GM18519 (cell line): ENCODE measurements at regions not wholly inside any gene's neighbourhood (a gene's known extent, or its start where the extent isn't known, plus 50 kb on each side); places are given as distances from the start of the nearest gene placed in this dataset.
"Not testable (repeated sequence)": the region's sequence is repeated elsewhere in the genome, so short reads cannot be mapped to it uniquely, and the experiment has no call there.

Experiments
- ATAC-seq: cut with Tn5 transposase; IDR thresholded peaks from one replicate; pipeline ENCODE4 v1.9.1; 2021; ENCODE audit warnings: mild to moderate bottlenecking, moderate library complexity; ENCODE audit not compliant: unreplicated experiment, low FRiP score

DNA sequence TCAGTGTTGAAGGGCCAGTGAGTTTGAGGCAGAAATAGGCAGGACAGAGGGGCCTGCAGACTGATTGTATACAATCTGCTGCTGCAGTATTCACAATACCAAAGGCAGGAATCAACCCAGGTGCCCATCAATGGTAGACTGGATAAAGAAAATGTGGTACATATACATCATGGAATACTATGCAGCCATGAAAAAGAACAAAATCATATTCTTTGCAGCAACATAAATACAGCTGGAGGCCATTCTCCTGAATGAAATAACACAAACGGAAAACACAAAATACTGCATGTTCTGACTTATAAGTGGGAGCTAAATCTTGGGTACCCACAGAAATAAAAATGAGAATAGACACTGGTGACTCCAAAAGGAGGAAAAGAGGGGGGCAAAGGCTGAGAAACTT lies 485.1 kb downstream of the XYLT1 start:
- no peak for ATAC-seq

DNA sequence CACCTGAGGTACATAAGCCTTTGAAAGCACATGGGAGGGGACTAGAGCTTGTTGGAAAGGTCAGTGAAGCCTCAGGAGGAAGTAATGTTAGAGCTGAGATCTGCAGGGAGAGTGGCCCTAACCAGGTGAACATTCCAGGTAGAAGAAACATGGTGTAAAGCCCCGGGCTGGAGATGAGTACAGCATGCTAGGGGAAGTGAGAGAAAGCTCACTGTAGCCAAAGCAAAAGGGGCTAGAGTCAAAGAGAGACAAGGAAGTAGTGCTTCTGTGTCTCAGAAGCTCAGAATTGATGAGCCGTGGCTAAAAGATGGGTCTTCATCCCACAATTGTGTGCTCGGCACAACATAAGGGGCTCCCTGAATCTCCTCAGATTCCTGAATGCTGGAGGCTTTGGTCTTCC lies 481.8 kb downstream of the XYLT1 start:
- no peak for ATAC-seq

DNA sequence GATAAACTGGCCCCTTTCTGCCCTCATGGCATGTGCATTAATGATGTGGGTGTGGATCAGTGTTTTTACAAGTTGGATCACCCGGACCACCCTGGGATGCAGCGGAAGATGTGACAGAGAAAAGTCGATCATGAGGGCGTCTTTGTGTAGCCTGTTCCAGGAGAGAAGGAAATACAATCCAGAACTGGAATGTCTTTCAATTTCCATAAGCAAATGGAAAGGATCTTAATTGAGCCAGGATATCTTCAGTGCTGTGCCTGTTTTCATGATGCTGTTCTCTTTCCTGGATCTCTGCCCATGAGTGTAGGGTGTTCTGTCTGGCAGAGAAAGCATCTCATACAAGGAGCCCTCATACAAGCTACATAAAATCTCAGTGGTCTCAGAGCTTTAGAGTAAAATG lies 481.4 kb downstream of the XYLT1 start:
- ATAC-seq: no peak

DNA sequence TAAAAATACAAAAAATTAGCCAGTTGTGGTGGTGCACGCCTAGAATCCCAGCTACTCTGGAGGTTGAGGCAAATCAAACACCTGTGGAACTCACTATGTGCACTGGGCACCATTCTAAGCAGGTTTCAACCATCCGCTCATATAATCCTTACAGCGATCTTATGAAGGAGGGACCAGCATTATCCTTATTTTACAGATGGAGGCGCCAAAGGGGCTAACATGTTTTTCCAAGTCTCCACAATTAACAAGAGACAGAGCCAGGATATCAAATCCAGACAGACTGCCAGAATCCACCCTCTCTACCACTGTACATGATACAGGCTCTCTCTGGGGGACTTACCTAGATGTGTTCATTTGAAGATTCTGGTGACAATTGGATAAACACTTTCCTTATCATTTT lies 479.0 kb downstream of the XYLT1 start:
- no peak for ATAC-seq

DNA sequence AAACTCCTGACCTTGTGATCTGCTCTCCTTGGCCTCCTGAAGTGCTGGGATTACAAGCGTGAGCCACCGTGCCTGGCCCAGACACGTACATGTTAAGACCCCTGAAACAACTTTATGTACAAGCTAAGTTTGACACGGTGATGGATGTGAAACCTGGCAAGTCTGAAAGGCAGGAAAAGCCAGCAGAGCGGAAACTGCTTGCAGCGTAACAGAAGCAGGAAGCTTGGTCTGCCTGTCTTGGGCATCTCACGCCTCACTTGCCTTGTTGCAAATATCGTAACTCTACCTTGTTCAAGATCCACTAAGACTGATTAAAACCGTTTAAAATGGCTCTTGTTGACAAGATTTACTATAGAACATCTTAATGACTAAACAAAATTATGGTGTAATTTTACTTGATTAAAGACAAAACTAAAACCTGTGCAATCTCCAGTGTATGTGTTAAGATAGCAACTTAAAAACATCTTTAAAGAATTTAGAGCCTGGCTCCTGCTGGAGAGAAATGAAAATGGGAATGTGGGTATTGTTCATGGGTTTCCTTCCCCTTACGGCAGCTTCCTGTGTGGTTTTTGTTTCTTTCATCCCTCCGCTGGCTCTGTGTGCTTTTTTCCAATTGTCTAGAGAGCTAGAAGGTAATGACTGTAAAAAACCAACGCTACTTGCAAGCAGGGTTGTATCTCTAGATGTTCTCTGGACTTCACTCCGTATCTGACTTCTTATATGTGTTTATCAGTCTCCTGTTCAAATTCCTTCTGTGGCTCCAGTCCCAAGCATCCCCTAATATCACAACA lies 477.6 kb downstream of the XYLT1 start:
- ATAC-seq: no peak

DNA sequence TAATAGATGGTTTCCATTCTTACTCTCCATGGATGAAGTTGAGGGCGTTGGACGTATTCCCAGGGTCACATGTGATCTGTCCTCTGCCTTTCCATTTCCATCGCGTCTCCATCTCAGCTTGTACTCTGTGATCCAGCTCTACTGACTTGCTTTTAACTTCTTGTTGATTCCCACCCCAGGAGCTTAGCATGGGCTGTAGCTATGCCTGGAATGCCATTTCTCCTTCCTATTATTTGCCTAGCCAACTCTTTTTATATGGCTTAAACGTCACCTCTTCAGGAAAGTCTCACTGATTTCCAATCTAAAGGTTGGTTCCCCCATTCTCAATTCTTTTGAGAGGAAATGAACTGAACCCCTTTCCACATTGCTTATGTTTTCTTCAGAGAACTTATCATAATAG lies 475.9 kb downstream of the XYLT1 start:
- ATAC-seq: no peak

DNA sequence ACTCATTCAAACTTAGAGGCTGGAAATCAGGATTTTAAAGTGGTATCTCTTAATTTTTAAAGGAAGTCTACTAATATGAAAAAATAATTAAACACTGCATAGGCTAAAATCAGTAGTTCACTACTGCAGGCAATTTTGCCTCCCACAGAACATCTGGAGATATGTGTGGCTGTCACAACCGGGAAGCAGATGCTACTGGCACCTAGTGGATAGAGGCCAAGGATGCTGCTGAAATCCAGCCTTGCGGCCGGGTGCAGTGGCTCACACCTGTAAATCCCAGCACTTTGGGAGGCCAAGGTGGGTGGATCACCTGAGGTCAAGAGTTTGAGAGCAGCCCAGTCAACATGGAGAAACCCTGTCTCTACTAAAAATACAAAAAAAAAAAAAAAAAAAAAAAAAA lies 473.9 kb downstream of the XYLT1 start:
- ATAC-seq: no peak

DNA sequence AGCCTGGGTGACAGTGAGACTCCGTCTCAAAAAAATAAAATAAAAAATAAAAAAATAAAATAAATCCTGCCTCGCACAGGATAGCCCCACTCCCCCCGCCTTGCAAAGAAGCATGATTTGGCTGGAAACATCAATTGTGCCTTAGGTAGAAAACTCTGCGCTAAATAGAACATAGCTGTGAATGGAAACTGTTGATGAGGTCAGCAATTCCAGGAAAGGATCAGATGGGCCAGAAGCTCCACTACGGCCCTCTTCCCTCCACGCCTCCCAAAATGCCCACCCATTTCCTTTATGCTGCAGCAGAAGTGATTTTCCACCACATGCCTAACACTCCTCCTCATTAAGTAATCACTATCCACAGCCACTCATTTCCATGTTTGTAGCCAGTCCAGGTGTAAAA lies 473.4 kb downstream of the XYLT1 start:
- ATAC-seq: no peak

DNA sequence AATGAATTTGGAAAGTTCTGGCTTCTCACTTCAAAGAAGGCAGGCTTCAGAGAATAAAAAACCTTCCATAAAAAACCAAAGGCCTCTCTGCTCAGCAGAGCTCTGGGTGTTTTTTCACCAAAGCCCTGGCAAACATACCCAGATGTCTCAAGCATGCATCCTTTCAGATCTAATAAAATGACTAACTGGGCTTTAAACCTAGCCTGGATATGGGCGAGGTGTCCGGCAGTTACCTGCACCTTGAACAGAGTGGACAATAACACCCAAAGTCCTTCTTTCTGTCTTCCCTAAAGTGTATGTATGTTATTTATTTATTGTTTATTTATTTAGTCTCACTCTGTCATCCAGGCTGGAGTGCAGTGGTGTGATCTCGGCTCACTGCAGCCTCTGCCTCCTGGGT lies 469.3 kb downstream of the XYLT1 start:
- no peak for ATAC-seq

DNA sequence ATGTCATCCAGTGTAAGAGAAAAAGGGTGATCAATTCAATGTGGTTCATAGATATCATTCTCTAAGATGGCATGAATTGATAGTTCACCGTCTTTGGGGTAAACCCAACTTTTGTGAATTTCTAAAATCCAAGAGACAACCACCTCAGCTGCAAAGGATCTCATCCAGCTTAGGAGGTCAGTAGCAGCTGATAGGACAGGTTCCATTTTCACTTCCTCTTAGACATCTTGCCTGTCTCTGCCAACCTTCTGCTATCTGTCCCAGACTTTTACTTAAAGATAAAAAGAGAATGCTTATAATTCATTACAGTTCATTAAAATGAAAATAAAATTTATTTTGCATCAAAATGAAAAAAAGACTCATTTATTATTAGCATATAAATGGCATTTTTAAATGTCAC lies 468.2 kb downstream of the XYLT1 start:
- no peak for ATAC-seq

DNA sequence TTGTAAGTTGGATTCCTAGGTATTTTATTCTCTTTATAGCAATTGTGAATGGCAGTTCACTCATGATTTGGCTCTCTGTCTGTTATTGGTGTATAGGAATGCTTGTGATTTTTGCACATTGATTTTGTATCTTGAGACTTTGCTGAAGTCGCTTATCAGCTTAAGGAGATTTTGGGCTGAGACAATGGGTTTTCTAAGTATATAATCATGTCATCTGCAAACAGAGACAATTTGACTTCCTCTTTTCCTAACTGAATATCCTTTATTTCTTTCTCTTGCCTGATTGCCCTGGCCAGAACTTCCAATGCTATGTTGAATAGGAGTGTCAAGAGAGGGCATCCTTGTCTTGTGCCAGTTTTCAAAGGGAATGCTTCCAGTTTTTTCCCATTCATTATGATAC lies 464.8 kb downstream of the XYLT1 start:
- not testable (repeated sequence) for ATAC-seq

DNA sequence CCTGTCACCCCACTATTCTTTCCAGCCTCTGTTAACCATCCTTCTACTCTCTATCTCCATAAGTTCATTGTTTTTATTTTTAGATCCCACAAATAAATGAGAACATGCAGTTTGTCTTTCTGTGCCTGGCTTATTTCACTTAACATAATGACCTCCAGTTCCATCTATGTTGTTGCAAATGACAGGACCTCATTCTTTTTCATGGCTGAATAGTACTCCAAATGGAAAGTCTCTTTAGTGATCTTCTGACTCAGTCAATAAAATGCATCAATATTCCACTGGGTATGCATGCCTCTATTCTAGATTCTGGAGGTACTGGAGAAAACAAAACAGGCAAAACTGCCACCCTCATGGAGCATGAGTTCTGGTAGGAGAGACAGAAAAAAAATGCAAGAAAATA lies 459.0 kb downstream of the XYLT1 start:
- ATAC-seq: no peak

DNA sequence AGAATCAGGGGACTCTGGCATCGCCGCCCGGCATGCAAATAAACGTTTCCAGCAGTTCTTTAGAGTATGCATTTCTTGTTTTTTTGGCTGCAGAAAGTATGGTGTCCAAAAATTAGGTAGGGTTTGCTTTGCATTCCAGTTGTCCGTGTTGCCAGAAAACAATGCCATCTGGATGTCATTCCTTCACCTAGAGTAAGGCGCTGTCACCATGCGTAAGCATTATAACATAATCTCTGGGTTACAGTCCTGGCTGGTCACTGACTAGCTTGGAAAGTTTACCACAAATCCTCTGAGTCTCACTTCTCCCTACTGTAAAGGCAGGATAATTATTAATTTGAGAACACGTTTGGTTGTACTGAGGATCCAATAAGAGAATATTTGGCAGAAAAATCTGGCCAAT lies 457.7 kb downstream of the XYLT1 start:
- ATAC-seq: no peak

DNA sequence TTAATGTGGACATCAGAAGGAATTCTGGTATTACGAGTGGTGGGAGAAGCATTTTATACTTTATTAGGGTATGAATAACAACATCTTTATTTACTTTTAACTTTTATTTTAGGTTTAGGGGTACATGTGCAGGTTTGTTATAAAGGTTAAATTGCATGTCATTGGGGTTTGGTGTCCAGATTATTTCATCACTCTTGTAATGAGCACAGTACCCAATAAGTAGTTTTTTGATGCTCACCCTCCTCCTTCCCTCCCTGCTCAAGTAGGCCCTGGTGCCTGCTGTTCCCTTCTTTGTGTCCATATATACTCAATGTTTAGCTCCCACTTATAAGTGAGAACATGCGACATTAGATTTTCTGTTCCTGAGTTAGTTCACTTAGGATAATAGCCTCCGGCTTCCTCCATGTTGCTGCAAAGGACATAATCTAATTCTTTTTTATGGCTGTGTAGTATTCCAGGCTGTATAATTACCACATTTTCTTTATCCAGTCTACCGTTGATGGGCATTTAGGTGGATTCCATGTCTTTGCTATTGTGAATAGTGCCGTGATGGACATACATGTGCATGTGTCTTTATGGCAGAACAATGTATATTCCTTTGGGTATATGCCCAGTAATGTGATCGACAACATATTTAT lies 456.2 kb downstream of the XYLT1 start:
- no peak for ATAC-seq

DNA sequence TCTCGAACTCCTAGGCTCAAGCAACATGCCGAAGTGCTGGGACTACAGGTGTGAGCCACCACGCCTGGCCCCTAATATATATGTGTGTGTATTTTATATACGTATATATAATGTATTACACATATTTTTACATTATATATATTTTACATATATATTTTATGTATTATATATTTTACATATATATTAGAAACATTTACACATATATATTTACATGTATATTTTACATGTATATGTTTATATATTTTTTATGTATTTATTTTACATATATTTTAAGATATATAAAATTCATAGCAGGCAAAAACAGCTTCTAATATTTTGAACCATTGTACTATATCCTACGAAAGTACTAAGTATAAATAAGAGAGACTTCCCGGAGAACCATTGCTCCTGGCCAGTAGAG lies 455.1 kb downstream of the XYLT1 start:
- ATAC-seq: no peak

DNA sequence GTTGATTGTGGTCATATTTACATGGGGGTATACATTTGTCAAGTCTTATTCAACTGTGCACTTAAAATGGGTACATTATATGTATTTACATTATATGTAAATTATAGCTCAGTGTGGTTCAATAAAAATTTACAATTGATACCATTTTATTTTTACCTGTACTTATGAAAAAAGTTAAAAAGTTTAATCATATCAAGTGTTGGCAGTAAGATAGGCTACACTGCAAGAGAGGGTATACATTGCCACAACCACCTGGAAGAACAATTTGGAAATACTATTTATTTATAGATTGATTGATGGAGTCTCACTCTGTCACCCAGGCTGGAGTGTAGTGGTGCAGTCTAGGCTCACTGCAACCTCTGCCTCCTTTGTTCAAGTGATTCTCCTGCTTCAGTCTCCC lies 453.3 kb downstream of the XYLT1 start:
- ATAC-seq: no peak

DNA sequence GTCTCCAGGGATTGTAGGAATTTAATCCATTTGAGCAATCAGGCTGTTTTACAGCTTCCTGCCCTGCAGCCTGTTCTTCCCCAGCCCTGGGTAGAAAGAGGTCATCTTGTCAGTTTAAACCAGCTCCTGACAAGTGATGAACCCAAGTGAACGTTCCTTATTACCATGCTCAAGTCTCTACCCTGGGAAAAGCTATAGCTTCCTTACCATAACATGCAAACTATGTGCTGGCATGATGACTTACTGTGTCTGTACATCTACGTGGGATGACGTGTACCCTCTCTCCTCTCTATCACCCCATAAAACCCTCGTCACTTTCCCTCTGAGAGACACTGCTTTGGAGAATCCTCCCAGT lies 452.2 kb downstream of the XYLT1 start:
- ATAC-seq: no peak

DNA sequence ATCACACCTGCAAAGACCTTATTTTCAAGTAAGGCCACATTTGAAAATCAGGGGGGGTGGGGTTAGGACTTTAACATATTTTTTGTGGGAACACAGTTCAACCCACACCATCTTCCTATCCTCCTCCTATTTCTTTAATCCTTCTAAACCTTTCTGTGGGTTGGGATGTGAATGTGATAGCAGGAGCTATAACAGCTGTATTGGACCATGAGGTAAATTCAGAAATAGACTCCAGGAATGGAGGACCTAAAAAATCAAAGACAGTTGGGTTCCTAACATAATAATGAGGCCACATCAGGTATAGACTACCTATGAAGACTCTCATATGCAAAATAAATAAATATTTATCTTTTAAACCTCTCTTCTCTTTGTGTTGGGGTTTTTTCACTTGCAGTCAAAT lies 451.4 kb downstream of the XYLT1 start:
- ATAC-seq: no peak

DNA sequence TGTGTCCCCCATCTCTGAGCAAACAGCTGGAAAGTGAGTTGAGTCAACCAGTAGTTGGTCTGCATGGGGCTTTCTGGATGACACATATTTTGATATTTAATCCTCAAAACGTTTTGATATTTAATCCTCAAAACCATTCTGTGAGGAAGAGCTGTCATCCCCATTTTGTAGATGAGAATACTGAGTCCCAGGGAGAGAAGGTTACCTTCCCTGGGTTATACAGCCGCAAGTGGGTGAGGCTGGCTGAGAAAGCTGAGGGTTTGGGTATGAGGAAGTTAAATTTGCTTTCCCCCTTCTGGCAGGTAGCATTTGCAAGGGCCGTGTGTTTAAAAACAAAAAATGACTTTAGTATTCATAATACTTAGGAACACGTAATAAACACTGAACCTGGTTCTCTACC lies 447.2 kb downstream of the XYLT1 start:
- ATAC-seq: no peak

DNA sequence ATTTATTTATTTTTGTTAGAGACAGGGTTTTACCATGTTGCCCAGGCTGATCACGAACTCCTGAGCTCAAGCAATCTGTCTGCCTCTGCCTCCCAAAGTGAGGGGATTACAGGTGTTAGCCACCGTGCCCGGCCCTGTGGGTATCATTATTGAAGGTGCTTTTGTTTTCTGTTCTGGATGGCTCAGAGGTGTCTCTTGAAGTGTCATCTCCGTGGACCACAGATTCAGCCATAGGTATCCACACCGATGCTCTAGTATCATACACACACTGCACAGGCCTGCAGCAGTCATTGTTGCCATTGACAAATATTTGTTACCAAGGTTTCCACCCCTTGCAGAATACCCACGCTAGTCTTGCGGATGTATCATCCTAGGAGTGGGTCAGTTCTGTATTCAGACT lies 446.2 kb downstream of the XYLT1 start:
- ATAC-seq: no peak

DNA sequence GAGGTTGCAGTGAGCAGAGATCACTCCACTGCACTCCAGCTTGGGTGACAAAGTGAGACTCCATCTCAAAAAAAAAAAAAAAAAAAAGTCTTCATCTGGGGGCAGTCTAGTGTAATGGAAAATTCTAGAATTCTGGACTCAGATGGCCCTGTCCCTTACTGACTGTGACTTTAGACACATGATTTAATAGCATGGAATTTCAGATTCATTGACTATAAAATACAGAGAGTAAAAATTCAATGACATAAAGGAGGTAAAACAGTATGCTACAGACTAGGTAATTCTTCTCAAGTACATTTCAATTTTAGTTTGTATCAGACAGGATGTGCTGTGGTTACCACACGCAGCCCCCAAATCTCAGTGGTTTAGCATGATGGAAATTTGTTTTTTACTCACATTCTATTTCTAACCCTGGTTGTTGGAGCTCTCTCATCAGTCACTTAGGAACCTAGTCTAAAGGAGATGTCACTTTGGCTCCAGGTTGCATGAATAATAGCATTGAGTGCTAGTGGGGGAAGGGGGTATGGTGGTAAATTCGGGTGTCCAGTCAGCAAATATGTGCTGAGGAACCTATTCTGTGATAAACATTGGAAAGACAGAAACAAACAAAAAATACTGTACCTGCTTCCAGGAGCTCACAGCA lies 444.0 kb downstream of the XYLT1 start:
- ATAC-seq: peak; percentile 66

DNA sequence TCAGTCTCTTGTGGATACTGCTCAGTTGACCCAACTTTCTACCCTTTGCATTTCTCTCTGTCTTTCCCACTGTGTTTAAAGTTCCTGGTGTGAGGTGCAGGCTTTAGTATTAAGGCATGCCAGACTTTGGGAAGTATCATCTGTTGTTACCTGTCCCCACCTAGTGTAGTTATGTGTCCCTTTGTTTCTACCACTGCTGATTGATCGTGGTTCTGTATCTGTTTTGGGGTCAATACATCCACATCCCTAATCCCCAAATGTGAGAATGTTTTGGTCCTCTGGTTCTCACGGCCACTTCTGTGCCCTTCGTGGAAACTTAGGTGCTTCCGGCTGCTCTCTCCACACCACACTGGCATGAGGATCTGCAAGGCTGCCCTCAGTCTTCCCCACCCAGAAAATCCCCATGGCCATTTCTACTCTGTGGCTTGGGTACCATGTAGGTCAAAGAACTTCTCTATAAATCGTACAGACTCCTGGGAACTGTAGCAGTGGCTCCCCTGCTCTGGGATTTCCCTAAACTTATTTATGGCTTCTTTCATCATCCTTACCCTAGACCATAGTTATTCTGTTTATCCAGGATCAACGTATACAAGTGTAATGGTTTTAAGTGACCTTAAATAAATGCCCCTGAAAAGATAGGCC lies 443.2 kb downstream of the XYLT1 start:
- ATAC-seq: no peak
